Mucosa of gallbladder (tissue), 1 donor: ENCODE measurements at regions not wholly inside any gene's neighbourhood (a gene's known extent, or its start where the extent isn't known, plus 50 kb on each side); places are given as distances from the start of the nearest gene placed in this dataset.

Source experiments
- DNase-seq: peaks from one replicate; pipeline ENCODE4 v3.0.0-alpha.2; 2020; ENCODE audit warnings: low spot score
- donor health status: DM: no; HTN: no; CAD: no.

GRCh38 chr11:122451911-122452310 lies 203.6 kb upstream of the UBASH3B start:
- no peak for DNase-seq

GRCh38 chr11:122441666-122442035 lies 213.9 kb upstream of the UBASH3B start:
- DNase-seq: no peak

- DNase-seq: peak; percentile 21
Observed at GRCh38 chr11:122440811-122441665, 214.5 kb upstream of the UBASH3B start.

- peak; percentile 38 for DNase-seq
Observed at GRCh38 chr11:122439866-122440810, 215.4 kb upstream of the UBASH3B start.

GRCh38 chr11:122436188-122436555 lies 219.3 kb upstream of the UBASH3B start:
- no peak for DNase-seq

- DNase-seq: no peak
Observed at GRCh38 chr11:122435540-122436187, 219.9 kb upstream of the UBASH3B start.

- DNase-seq: no peak
Observed at GRCh38 chr11:122434786-122435185, 220.7 kb upstream of the UBASH3B start.

- no peak for DNase-seq
Observed at GRCh38 chr11:122430490-122430889, 225.0 kb upstream of the UBASH3B start.

GRCh38 chr11:122426073-122426472 lies 229.4 kb upstream of the UBASH3B start:
- DNase-seq: no peak

GRCh38 chr11:122424636-122425035 lies 230.9 kb upstream of the UBASH3B start:
- DNase-seq: no peak

- no peak for DNase-seq
Observed at GRCh38 chr11:122423886-122424285, 231.6 kb upstream of the UBASH3B start.

GRCh38 chr11:122423273-122423672 lies 232.2 kb upstream of the UBASH3B start:
- no peak for DNase-seq

GRCh38 chr11:122422682-122423081 lies 232.8 kb upstream of the UBASH3B start:
- no peak for DNase-seq

- DNase-seq: no peak
Observed at GRCh38 chr11:122421702-122422101, 233.8 kb upstream of the UBASH3B start.

- DNase-seq: no peak
Observed at GRCh38 chr11:122418032-122418431, 237.5 kb upstream of the UBASH3B start.

GRCh38 chr11:122414406-122415018 lies 241.0 kb upstream of the UBASH3B start:
- no peak for DNase-seq

GRCh38 chr11:122413677-122414076 lies 241.8 kb upstream of the UBASH3B start:
- no peak for DNase-seq

- no peak for DNase-seq
Observed at GRCh38 chr11:122412581-122412980, 242.9 kb upstream of the UBASH3B start.

GRCh38 chr11:122406466-122406865 lies 249.1 kb upstream of the UBASH3B start:
- DNase-seq: no peak

- no peak for DNase-seq
Observed at GRCh38 chr11:122405547-122406341, 249.8 kb upstream of the UBASH3B start.

- DNase-seq: no peak
Observed at GRCh38 chr11:122404571-122404970, 251.0 kb upstream of the UBASH3B start.
